LNCaP clone FGC (cell line): ENCODE measurements at regions not wholly inside any gene's neighbourhood (a gene's known extent, or its start where the extent isn't known, plus 50 kb on each side); places are given as distances from the start of the nearest gene placed in this dataset.
"Not testable (repeated sequence)": the region's sequence is repeated elsewhere in the genome, so short reads cannot be mapped to it uniquely, and the experiment has no call there.

ENCODE experiments used
- DNase-seq: peaks from one replicate; pipeline ENCODE4 v3.0.0-alpha.2; 2011; ENCODE audit warnings: low read depth
- H3K4me3 ChIP-seq: 2 replicates; pipeline ENCODE4 v1.5.1; 2011; ENCODE audit warnings: mild to moderate bottlenecking, low read depth, low read length, control low read depth
- CTCF ChIP-seq: IDR thresholded peaks from 2 replicates; pipeline ENCODE4 v1.5.1; 2012; ENCODE audit warnings: mild to moderate bottlenecking; ENCODE audit not compliant: control insufficient read depth, insufficient read depth; ENCODE audit errors: extremely low read depth

- no peak overlapping the region for H3K4me3 ChIP-seq
- TF ChIP-seq CTCF, result no peak
- no peak for DNase-seq
Observed at GRCh38 chr7:155233311-155234157, 64.1 kb upstream of the INSIG1 start.

- H3K4me3 ChIP-seq, result no peak overlapping the region
- no peak for TF ChIP-seq CTCF
- no peak for DNase-seq
Observed at GRCh38 chr7:155234158-155234492, 63.6 kb upstream of the INSIG1 start.

- H3K4me3 ChIP-seq, result no peak overlapping the region
- DNase-seq, result no peak
- no peak for TF ChIP-seq CTCF
Observed at GRCh38 chr7:155234950-155235789, 62.5 kb upstream of the INSIG1 start.

- no peak for TF ChIP-seq CTCF
- no peak overlapping the region for H3K4me3 ChIP-seq
- DNase-seq, result no peak
Observed at GRCh38 chr7:155236386-155236785, 61.3 kb upstream of the INSIG1 start.

- DNase-seq, result no peak
- H3K4me3 ChIP-seq, result no peak overlapping the region
- no peak for TF ChIP-seq CTCF
Observed at GRCh38 chr7:155237297-155237696, 60.4 kb upstream of the INSIG1 start.

GRCh38 chr7:155237730-155238129 is 59.9 kb upstream of the INSIG1 start:
- DNase-seq, result no peak
- no peak for TF ChIP-seq CTCF
- no peak overlapping the region for H3K4me3 ChIP-seq

GRCh38 chr7:155239431-155240087 is 58.1 kb upstream of the INSIG1 start:
- H3K4me3 ChIP-seq, result not testable (repeated sequence)
- peak; percentile 68 for DNase-seq
